Left ventricle myocardium inferior (tissue), 1 donor: ENCODE measurements at regions not wholly inside any gene's neighbourhood (a gene's known extent, or its start where the extent isn't known, plus 50 kb on each side); places are given as distances from the start of the nearest gene placed in this dataset.
"Not testable (repeated sequence)": the region's sequence is repeated elsewhere in the genome, so short reads cannot be mapped to it uniquely, and the experiment has no call there.

Experiments used
- DNase-seq: peaks from one replicate; pipeline ENCODE4 v3.0.0-alpha.2; 2020
- H3K27ac ChIP-seq: fragments of 200-600 bp; replicated peaks from 2 replicates; pipeline ENCODE4 v1.8.0; 2021
- H3K27me3 ChIP-seq: fragments of 200-600 bp; 2 replicates; pipeline ENCODE4 v1.8.0; 2021; ENCODE audit warnings: low read depth
- H3K36me3 ChIP-seq: fragments of 200-600 bp; 2 replicates; pipeline ENCODE4 v1.8.0; 2021
- H3K4me1 ChIP-seq: fragments of 200-600 bp; 2 replicates; pipeline ENCODE4 v1.8.0; 2021
- H3K4me3 ChIP-seq: fragments of 200-600 bp; 2 replicates; pipeline ENCODE4 v1.8.0; 2021; ENCODE audit warnings: mild to moderate bottlenecking, moderate library complexity
- H3K9me3 ChIP-seq: fragments of 200-600 bp; replicated peaks from 2 replicates; pipeline ENCODE4 v1.8.0; 2021
- intact Hi-C: fragments of 100-400 bp; cut with micrococcal nuclease; formaldehyde crosslinking; loops from one replicate; pipeline ENCODE4 v1.11.0; 2022
- TF ChIP-seq, protein P1 (sequence below): fragments of 200-600 bp; IDR thresholded peaks from 2 replicates; pipeline ENCODE4 v1.8.0; 2021; ENCODE audit warnings: antibody characterized with exemption, mild to moderate bottlenecking, borderline replicate concordance
- donor health status: DM: no; HTN: yes; CAD: no; lungs with severe emphysema.

DNA sequence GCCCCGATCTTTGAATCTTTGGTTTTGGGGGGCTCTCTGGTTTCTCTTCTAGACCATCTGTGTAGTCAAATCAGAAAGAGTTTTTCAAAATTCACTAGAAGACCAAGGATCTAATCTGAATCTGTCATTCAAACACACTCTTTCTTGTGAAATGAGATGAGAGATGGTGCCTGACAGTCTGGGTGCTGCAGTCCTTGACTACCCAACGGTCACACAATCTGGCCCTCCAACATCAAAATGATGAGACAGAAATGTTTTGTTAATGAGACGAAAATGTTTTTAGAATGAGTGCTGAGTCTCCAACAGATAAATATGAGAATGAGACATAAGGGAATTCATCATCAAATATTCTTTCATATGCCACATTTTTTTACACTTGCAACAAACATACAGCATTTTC, 695.7 kb upstream of the USP15 start:
- DNase-seq = no peak
- H3K9me3 ChIP-seq = no peaks in the 10 kb centered on the region
- intact Hi-C loops = no loop called here
- H3K27me3 ChIP-seq = no peaks in the 10 kb centered on the region
- H3K4me1 ChIP-seq = no peaks in the 10 kb centered on the region
- no peaks in the 10 kb centered on the region for H3K36me3 ChIP-seq
- TF ChIP-seq, protein P1, sequence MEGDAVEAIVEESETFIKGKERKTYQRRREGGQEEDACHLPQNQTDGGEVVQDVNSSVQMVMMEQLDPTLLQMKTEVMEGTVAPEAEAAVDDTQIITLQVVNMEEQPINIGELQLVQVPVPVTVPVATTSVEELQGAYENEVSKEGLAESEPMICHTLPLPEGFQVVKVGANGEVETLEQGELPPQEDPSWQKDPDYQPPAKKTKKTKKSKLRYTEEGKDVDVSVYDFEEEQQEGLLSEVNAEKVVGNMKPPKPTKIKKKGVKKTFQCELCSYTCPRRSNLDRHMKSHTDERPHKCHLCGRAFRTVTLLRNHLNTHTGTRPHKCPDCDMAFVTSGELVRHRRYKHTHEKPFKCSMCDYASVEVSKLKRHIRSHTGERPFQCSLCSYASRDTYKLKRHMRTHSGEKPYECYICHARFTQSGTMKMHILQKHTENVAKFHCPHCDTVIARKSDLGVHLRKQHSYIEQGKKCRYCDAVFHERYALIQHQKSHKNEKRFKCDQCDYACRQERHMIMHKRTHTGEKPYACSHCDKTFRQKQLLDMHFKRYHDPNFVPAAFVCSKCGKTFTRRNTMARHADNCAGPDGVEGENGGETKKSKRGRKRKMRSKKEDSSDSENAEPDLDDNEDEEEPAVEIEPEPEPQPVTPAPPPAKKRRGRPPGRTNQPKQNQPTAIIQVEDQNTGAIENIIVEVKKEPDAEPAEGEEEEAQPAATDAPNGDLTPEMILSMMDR = no peak
- no peak overlapping the region for H3K4me3 ChIP-seq
- H3K27ac ChIP-seq = no peak overlapping the region

DNA sequence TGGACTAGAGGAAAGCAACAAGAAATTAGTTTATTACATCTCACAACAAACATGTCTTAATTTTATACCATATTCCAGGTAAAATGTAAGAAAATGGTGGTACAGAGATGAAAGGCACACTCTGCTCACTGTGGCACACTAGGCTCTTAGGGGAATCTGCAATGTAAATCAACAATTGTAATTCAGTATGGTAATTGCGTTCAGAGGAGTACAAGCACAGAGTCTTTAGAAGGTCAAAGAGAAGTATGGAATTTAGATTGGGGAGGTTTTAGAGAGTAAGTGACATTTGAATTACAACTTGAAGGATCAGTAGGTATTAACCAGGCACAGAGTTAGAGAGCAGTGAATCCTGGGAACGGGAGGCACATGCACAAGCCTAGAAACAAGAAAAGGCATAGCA, 694.0 kb upstream of the USP15 start:
- Histone ChIP-seq H3K27ac (no peak overlapping the region), H3K4me3 (no peak overlapping the region), H3K9me3 (no peaks in the 10 kb centered on the region), H3K27me3 (no peaks in the 10 kb centered on the region), H3K36me3 (no peaks in the 10 kb centered on the region), H3K4me1 (no peaks in the 10 kb centered on the region)
- intact Hi-C loops = no loop called here
- TF ChIP-seq, protein P1 = no peak
- DNase-seq = no peak

DNA sequence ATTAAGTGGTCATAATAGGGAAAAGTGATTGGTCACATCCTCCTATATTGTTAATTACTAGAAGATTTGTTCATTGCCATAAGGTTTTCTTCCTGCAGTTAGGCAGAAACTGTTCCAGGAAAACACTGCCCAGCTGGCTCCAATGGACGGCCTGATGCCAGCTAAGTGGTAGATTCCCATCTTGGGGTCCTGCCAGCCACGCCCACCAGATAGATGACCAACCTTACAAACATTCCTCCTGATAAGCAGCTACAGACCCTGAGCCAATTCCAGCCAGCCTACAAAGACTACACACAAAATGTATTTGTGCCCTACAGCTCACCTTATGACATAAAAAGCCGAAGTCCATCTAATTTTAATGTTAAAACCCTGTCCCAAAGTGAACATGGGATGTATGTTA, 685.9 kb upstream of the USP15 start:
- Histone ChIP-seq H3K9me3 (no peaks in the 10 kb centered on the region), H3K27ac (no peak overlapping the region), H3K36me3 (no peaks in the 10 kb centered on the region), H3K27me3 (no peaks in the 10 kb centered on the region), H3K4me1 (no peaks in the 10 kb centered on the region), H3K4me3 (no peak overlapping the region)
- DNase-seq = no peak
- TF ChIP-seq, protein P1 = no peak
- intact Hi-C loops = no loop called here

DNA sequence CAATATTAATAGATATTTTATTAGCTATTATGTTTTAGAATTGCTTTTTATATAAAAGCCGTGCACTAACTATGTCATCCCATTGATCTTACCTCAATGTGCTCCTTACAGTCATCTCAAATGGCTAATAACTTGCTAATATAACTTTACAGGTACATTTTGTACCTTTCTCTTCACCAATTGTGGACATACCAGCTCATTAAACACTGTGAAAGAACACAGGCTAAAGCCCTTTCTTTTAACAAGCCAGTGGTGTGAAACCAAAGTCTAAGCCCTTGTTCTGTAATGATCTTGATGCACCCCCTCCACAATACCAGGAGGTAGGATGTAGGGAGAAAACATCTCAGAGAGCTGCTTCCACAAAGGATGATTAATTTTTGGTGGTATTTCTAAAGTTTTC, 675.3 kb upstream of the USP15 start:
- H3K27me3 ChIP-seq = no peaks in the 10 kb centered on the region
- DNase-seq = no peak
- TF ChIP-seq, protein P1 = no peak
- H3K36me3 ChIP-seq = no peaks in the 10 kb centered on the region
- no peak overlapping the region for H3K27ac ChIP-seq
- peaks cover 21% of the 10 kb centered on the region for H3K9me3 ChIP-seq
- H3K4me1 ChIP-seq = no peaks in the 10 kb centered on the region
- no peak overlapping the region for H3K4me3 ChIP-seq
- intact Hi-C loops = no loop called here

DNA sequence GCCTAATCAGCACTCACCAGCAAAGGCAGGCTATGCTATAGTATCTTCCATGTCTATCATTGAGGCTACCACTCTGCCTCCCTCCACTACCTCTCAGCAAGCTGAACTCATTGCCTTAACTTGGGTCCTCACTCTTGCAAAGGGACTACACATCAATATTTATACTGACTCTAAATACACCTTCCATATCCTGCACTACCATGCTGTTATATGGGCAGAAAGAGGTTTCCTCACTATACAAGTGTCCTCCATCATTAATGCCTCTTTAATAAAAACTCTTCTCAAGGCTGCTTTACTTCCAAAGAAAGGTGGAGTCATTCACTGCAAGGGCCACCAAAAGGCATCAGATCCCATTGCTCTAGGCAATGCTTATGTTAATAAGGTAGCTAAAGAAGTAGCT, 669.3 kb upstream of the USP15 start:
- H3K27ac ChIP-seq, H3K4me3 ChIP-seq, H3K36me3 ChIP-seq, H3K27me3 ChIP-seq, intact Hi-C loops, H3K4me1 ChIP-seq, DNase-seq: not testable (repeated sequence)
- peaks cover 56% of the 10 kb centered on the region for H3K9me3 ChIP-seq

DNA sequence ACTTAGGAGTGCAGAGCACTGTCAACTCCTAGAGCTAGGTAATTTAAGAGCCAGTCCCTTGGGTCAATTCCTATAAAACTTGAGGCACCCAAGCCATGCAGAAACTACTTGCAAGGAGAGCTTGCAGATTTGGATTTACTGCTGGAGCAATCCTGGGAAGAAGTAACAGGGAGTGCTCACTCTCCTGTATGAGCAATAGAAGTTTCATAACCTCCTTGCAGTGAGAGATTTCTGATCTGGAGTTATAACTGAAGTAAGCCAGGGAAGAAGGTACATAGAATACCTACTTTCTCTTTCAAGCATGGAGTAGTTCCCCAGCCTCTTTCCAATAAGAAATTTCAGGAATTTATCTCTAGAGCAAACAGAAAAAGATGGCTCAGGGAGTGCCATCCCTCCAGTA, 650.1 kb upstream of the USP15 start:
- no peaks in the 10 kb centered on the region for H3K27me3 ChIP-seq
- no peak for DNase-seq
- H3K27ac ChIP-seq = no peak overlapping the region
- TF ChIP-seq, protein P1 = no peak
- H3K4me3 ChIP-seq = no peak overlapping the region
- no peaks in the 10 kb centered on the region for H3K4me1 ChIP-seq
- H3K36me3 ChIP-seq = no peaks in the 10 kb centered on the region
- peaks cover 32% of the 10 kb centered on the region for H3K9me3 ChIP-seq
- intact Hi-C loops = no loop called here
